MM.1S (cell line): ENCODE measurements at regions not wholly inside any gene's neighbourhood (a gene's known extent, or its start where the extent isn't known, plus 50 kb on each side); places are given as distances from the start of the nearest gene placed in this dataset.

Experiments used
- DNase-seq: peaks from one replicate; pipeline ENCODE4 v3.0.0-alpha.2; 2015
- H2AFZ ChIP-seq: fragments of 300-600 bp; sonication (generic); 2 replicates; pipeline ENCODE4 v1.6.0; 2016; ENCODE audit warnings: antibody characterized with exemption, low read length
- H3F3A ChIP-seq: fragments of 300-600 bp; sonication (generic); 2 replicates; pipeline ENCODE4 v1.6.1; 2016; ENCODE audit warnings: mild to moderate bottlenecking, antibody characterized with exemption, low read length, moderate library complexity, mixed read lengths; ENCODE audit not compliant: insufficient read depth
- H3K27ac ChIP-seq: fragments of 300-600 bp; sonication (generic); 2 replicates; pipeline ENCODE4 v1.5.1; 2016; ENCODE audit warnings: mild to moderate bottlenecking, low read length
- H3K27me3 ChIP-seq: fragments of 300-600 bp; sonication (generic); replicated peaks from 2 replicates; pipeline ENCODE4 v1.6.0; 2016; ENCODE audit warnings: low read length; ENCODE audit not compliant: insufficient read depth
- H3K36me3 ChIP-seq: fragments of 300-600 bp; sonication (generic); replicated peaks from 2 replicates; pipeline ENCODE4 v1.6.1; 2016; ENCODE audit warnings: mild to moderate bottlenecking, low read length, mixed read lengths; ENCODE audit not compliant: insufficient read depth
- H3K4me1 ChIP-seq: fragments of 300-600 bp; sonication (generic); 2 replicates; pipeline ENCODE4 v1.6.1; 2016; ENCODE audit warnings: low read length, mixed read lengths
- H3K4me2 ChIP-seq: fragments of 300-600 bp; sonication (generic); 2 replicates; pipeline ENCODE4 v1.6.0; 2016; ENCODE audit warnings: low read depth, low read length
- H3K4me3 ChIP-seq: fragments of 300-600 bp; sonication (generic); 2 replicates; pipeline ENCODE4 v1.5.1; 2016; ENCODE audit warnings: low read length, mixed read lengths
- H3K79me2 ChIP-seq: fragments of 300-600 bp; sonication (generic); 2 replicates; pipeline ENCODE4 v1.6.1; 2016; ENCODE audit warnings: mixed run types, low read length, mixed read lengths
- H3K9ac ChIP-seq: fragments of 300-600 bp; sonication (generic); 2 replicates; pipeline ENCODE4 v1.6.1; 2016; ENCODE audit warnings: low read length, mixed read lengths
- H3K9me2 ChIP-seq: fragments of 300-600 bp; sonication (generic); replicated peaks from 2 replicates; pipeline ENCODE4 v1.6.1; 2016; ENCODE audit warnings: mild to moderate bottlenecking, low read length, mixed read lengths; ENCODE audit not compliant: insufficient read depth
- H3K9me3 ChIP-seq: fragments of 300-600 bp; sonication (generic); replicated peaks from 2 replicates; pipeline ENCODE4 v1.6.1; 2016; ENCODE audit warnings: mild to moderate bottlenecking, low read length, mixed read lengths; ENCODE audit not compliant: insufficient read depth
- H4K20me1 ChIP-seq: fragments of 300-600 bp; sonication (generic); 2 replicates; pipeline ENCODE4 v1.6.1; 2016; ENCODE audit warnings: mild to moderate bottlenecking, low read length, moderate library complexity, mixed read lengths; ENCODE audit not compliant: insufficient read depth
- EZH2 ChIP-seq: fragments of 300-600 bp; sonication (generic); optimal IDR thresholded peaks from 2 replicates; pipeline ENCODE3; 2017; ENCODE audit warnings: low read depth, mild to moderate bottlenecking, antibody characterized with exemption, low read length, mixed read lengths
- EZH2phosphoT487 ChIP-seq: fragments of 300-600 bp; sonication (generic); IDR thresholded peaks from 2 replicates; pipeline ENCODE4 v1.6.1; 2018; ENCODE audit warnings: antibody characterized with exemption, low read length
- TF ChIP-seq, protein P1 (sequence below): fragments of 300-600 bp; sonication (generic); IDR thresholded peaks from 2 replicates; pipeline ENCODE4 v1.5.1; 2016; ENCODE audit warnings: antibody characterized with exemption, low read length, mixed read lengths

DNA sequence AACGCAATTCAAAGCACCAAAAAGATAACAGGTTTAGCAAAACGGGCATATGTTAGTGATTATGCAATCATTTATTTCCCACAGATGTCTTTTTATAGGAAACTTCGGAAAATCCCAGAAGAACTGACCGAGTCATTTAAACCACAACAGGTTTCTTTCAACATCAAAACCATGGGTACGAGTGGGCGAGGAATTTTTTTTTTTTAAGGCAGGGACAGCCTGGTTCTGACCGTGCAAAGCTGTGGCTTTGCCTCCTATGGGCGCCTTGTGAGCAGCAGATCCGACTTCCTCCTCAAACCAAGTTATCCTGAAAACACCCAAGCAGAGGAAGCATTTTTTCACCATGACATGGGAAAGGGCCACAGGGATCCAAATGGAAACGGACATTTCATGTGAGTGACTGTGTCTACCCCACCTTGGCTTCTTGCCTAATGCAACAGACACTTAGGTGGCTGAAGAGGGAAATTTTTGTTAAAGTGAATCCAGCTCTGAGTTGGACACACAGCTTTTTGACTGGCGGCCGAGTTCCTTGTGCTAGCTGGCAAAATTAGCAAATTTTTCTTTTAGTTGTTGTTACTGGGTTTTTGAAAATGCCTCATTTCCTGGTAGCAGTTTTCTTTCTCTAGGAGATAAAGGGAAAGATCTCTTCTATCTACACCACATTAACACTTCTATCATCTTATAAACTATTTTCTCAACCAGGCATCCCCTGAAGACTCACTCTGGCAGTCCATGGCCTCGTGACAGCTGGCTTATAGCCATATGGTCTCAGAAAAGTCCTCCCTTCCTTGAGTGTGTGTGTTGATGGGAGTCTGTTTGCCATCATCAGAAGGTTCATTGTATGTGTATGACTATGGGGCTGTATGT is 487.4 kb upstream of the ZEB2 start:
- Histone ChIP-seq H3K4me2 (no peak overlapping the region), H3K27me3 (no peaks in the 10 kb centered on the region), H3F3A (peaks cover 6% of the 10 kb centered on the region), H3K9me2 (no peaks in the 10 kb centered on the region), H4K20me1 (no peaks in the 10 kb centered on the region), H3K36me3 (no peaks in the 10 kb centered on the region), H3K9me3 (no peaks in the 10 kb centered on the region), H3K79me2 (no peaks in the 10 kb centered on the region), H3K4me3 (no peak overlapping the region), H2AFZ (no peak overlapping the region), H3K4me1 (peaks cover 20% of the 10 kb centered on the region), H3K27ac (no peak overlapping the region), H3K9ac (no peak overlapping the region)
- TF ChIP-seq EZH2phosphoT487 = no peak
- no peak for TF ChIP-seq EZH2
- TF ChIP-seq, protein P1, sequence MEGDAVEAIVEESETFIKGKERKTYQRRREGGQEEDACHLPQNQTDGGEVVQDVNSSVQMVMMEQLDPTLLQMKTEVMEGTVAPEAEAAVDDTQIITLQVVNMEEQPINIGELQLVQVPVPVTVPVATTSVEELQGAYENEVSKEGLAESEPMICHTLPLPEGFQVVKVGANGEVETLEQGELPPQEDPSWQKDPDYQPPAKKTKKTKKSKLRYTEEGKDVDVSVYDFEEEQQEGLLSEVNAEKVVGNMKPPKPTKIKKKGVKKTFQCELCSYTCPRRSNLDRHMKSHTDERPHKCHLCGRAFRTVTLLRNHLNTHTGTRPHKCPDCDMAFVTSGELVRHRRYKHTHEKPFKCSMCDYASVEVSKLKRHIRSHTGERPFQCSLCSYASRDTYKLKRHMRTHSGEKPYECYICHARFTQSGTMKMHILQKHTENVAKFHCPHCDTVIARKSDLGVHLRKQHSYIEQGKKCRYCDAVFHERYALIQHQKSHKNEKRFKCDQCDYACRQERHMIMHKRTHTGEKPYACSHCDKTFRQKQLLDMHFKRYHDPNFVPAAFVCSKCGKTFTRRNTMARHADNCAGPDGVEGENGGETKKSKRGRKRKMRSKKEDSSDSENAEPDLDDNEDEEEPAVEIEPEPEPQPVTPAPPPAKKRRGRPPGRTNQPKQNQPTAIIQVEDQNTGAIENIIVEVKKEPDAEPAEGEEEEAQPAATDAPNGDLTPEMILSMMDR = no peak
- DNase-seq = no peak

GRCh38 chr2:145002624-145003023 is 482.7 kb upstream of the ZEB2 start:
- Histone ChIP-seq H2AFZ (no peak overlapping the region), H3K9ac (no peak overlapping the region), H4K20me1 (no peaks in the 10 kb centered on the region), H3K4me1 (0 out of 2 replicates have a peak, but pooled peaks cover 10% of the 10 kb centered on the region), H3K4me3 (no peak overlapping the region), H3K4me2 (no peak overlapping the region), H3K27me3 (0 out of 2 replicates have a peak, but pooled peaks cover 2% of the 10 kb centered on the region), H3K27ac (no peak overlapping the region), H3K79me2 (no peaks in the 10 kb centered on the region), H3F3A (no peaks in the 10 kb centered on the region), H3K9me2 (no peaks in the 10 kb centered on the region), H3K36me3 (no peaks in the 10 kb centered on the region), H3K9me3 (no peaks in the 10 kb centered on the region)
- TF ChIP-seq EZH2phosphoT487 (no peak), EZH2 (no peak)
- TF ChIP-seq, protein P1 = no peak
- no peak for DNase-seq

DNA sequence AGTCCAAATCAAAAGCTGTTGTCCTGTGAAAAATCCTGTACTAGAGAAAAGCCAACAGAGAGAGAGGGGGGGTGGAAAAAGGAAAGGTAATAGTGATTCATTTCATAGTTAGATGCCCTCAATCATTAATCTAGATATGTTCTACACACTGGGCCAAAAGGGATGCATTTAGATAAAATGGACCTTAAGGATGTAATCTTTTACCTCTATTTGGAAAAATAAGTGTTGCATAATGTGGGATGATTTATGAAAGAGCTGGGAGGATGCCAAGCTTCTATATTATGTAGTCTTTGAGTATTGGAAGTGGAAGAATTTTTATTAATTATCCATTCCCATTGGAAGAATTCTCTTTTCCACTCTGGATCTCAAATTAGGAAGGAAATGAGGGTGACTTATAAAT is 480.5 kb upstream of the ZEB2 start:
- Histone ChIP-seq H3K9me2 (no peaks in the 10 kb centered on the region), H3K9ac (no peak overlapping the region), H3K4me3 (no peak overlapping the region), H3F3A (no peaks in the 10 kb centered on the region), H4K20me1 (no peaks in the 10 kb centered on the region), H3K36me3 (no peaks in the 10 kb centered on the region), H3K79me2 (no peaks in the 10 kb centered on the region), H3K27ac (no peak overlapping the region), H3K4me1 (0 out of 2 replicates have a peak, but pooled peaks cover 10% of the 10 kb centered on the region), H3K9me3 (no peaks in the 10 kb centered on the region), H3K27me3 (0 out of 2 replicates have a peak, but pooled peaks cover 2% of the 10 kb centered on the region), H2AFZ (no peak overlapping the region), H3K4me2 (no peak overlapping the region)
- DNase-seq = no peak
- no peak for TF ChIP-seq EZH2phosphoT487
- TF ChIP-seq, protein P1 = no peak
- no peak for TF ChIP-seq EZH2
